ENCODE measurements at regions not wholly inside any gene's neighbourhood (a gene's known extent, or its start where the extent isn't known, plus 50 kb on each side); places are given as distances from the start of the nearest gene placed in this dataset.

GRCh38 chr2:18440141-18440661 is 120.3 kb downstream of the RDH14 start:
- no peak for TF ChIP-seq CTCF (IDR thresholded peaks at IDR 0.05)
- Histone ChIP-seq H3K36me3 (ENCODE audit: control insufficient read depth, insufficient read depth, low read length) (no peaks in the 10 kb centered on the region), H3K4me3 (ENCODE audit: low read depth, low read length) (no peak overlapping the region), H3K4me1 (no peaks in the 10 kb centered on the region), H3K9ac (no peak overlapping the region), H3K27me3 (ENCODE audit: control insufficient read depth, insufficient read depth, low read length) (no peaks in the 10 kb centered on the region), H3K79me2 (no peaks in the 10 kb centered on the region), H3K9me3 (ENCODE audit: control insufficient read depth, low read length) (no peaks in the 10 kb centered on the region), H3K4me2 (ENCODE audit: low read length) (no peak overlapping the region), H3K27ac (no peak overlapping the region), H2AFZ (no peak overlapping the region)

DNA sequence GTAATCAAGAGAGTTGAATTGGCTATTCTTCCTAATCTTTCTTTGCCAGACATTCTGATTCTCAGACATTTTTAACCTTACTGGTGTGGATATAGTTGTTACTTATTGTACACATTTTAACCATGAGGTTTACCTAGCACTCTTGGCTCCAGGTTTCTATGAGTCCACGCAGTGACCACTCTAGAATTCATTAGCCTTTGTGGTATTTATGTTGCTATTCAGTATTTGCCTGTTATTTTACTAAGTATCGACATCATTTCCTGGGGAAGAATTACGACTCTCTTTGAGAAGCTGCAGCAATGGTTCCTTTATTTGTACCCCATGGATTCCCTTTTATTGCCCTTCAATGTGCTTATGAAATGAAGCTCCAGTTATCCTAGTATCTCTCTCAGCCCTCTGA is 120.7 kb downstream of the RDH14 start:
- no peak for TF ChIP-seq CTCF (IDR thresholded peaks at IDR 0.05)
- Histone ChIP-seq H3K36me3 (ENCODE audit: control insufficient read depth, insufficient read depth, low read length) (no peaks in the 10 kb centered on the region), H3K9ac (no peak overlapping the region), H3K79me2 (no peaks in the 10 kb centered on the region), H3K27me3 (ENCODE audit: control insufficient read depth, insufficient read depth, low read length) (no peaks in the 10 kb centered on the region), H3K9me3 (ENCODE audit: control insufficient read depth, low read length) (no peaks in the 10 kb centered on the region), H3K4me1 (no peaks in the 10 kb centered on the region), H2AFZ (no peak overlapping the region), H3K4me3 (ENCODE audit: low read depth, low read length) (no peak overlapping the region), H3K27ac (no peak overlapping the region), H3K4me2 (ENCODE audit: low read length) (no peak overlapping the region)

- Histone ChIP-seq H3K27me3 (ENCODE audit: control insufficient read depth, insufficient read depth, low read length) (no peaks in the 10 kb centered on the region), H3K9me3 (ENCODE audit: control insufficient read depth, low read length) (no peaks in the 10 kb centered on the region), H3K4me3 (ENCODE audit: low read depth, low read length) (no peak overlapping the region), H3K36me3 (ENCODE audit: control insufficient read depth, insufficient read depth, low read length) (no peaks in the 10 kb centered on the region), H3K79me2 (no peaks in the 10 kb centered on the region), H2AFZ (no peak overlapping the region), H3K4me1 (no peaks in the 10 kb centered on the region), H3K9ac (no peak overlapping the region), H3K27ac (no peak overlapping the region), H3K4me2 (ENCODE audit: low read length) (no peak overlapping the region)
- TF ChIP-seq CTCF (IDR thresholded peaks at IDR 0.05) = no peak
These were observed 122.5 kb downstream of the RDH14 start for GRCh38 chr2:18437909-18438308.

- H3K9me3 ChIP-seq (ENCODE audit: control insufficient read depth, low read length) = no peaks in the 10 kb centered on the region
These were observed 123.9 kb downstream of the RDH14 start for GRCh38 chr2:18436503-18437005.

More at GRCh38 chr2:18436503-18437005, 123.9 kb downstream of the RDH14 start:
- no peaks in the 10 kb centered on the region for H3K4me1 ChIP-seq
- H3K27me3 ChIP-seq (ENCODE audit: control insufficient read depth, insufficient read depth, low read length) = no peaks in the 10 kb centered on the region
- H2AFZ ChIP-seq = no peak overlapping the region
- no peak for TF ChIP-seq CTCF (IDR thresholded peaks at IDR 0.05)
- H3K79me2 ChIP-seq = no peaks in the 10 kb centered on the region
- no peak overlapping the region for H3K27ac ChIP-seq
- H3K4me3 ChIP-seq (ENCODE audit: low read depth, low read length) = no peak overlapping the region
- H3K36me3 ChIP-seq (ENCODE audit: control insufficient read depth, insufficient read depth, low read length) = no peaks in the 10 kb centered on the region
- H3K9ac ChIP-seq = no peak overlapping the region
- H3K4me2 ChIP-seq (ENCODE audit: low read length) = no peak overlapping the region

Data from parathyroid adenoma (tissue), 2 donors.